Type B pancreatic cell (in vitro differentiated cells): ENCODE measurements at regions not wholly inside any gene's neighbourhood (a gene's known extent, or its start where the extent isn't known, plus 50 kb on each side); places are given as distances from the start of the nearest gene placed in this dataset.

Experiments
- DNase-seq: peaks from one replicate; pipeline ENCODE4 v3.0.0; 2021; ENCODE audit warnings: mixed read lengths; ENCODE audit not compliant: unreplicated experiment; ENCODE audit errors: extremely low spot score
- H3K27ac Mint-ChIP-seq: 2 replicates; pipeline ENCODE4 v1.8.0; 2021; ENCODE audit warnings: mild to moderate bottlenecking, mixed read lengths
- H3K27me3 Mint-ChIP-seq: 2 replicates; pipeline ENCODE4 v1.8.0; 2021; ENCODE audit warnings: mixed read lengths
- H3K36me3 Mint-ChIP-seq: 2 replicates; pipeline ENCODE4 v1.8.0; 2021; ENCODE audit warnings: mixed read lengths
- H3K4me1 Mint-ChIP-seq: one replicate; pipeline ENCODE4 v1.8.0; 2021; ENCODE audit warnings: mixed read lengths; ENCODE audit not compliant: unreplicated experiment
- H3K4me3 Mint-ChIP-seq: 2 replicates; pipeline ENCODE4 v1.8.0; 2021; ENCODE audit warnings: mild to moderate bottlenecking, mixed read lengths
- H3K9me3 Mint-ChIP-seq: 2 replicates; pipeline ENCODE4 v1.8.0; 2021; ENCODE audit warnings: mixed read lengths
- TF ChIP-seq, protein P1 (sequence below): fragments of 200-600 bp; sonication (generic); conservative IDR thresholded peaks from 2 replicates; pipeline ENCODE4 v1.5.0; 2021; ENCODE audit warnings: antibody characterized with exemption, mild to moderate bottlenecking

DNA sequence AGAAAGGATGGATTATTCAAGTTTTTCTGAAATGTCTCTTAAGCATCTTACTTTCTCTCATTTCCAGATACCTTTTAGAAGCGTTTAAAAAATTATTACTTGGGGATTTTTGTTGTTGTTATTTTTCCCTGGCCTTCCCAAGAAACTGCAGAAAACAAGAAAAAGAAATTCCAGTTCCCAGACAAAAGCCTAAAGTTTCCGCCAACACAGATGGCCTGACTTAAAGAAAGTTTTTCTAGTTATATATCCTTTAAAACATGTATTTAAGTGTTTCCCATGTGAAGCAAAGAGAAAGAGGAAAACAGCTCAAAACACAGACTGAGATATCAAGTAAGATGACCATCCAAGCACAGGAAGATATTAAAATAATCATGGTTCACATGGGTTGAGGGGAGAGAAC, 401.7 kb upstream of the MAF start:
- no peak for DNase-seq
- no peak overlapping the region for H3K4me3 Mint-ChIP-seq
- H3K4me1 Mint-ChIP-seq: no peaks in the 10 kb centered on the region
- H3K27ac Mint-ChIP-seq: no peak overlapping the region
- H3K27me3 Mint-ChIP-seq: no peaks in the 10 kb centered on the region
- no peaks in the 10 kb centered on the region for H3K9me3 Mint-ChIP-seq
- no peaks in the 10 kb centered on the region for H3K36me3 Mint-ChIP-seq
- TF ChIP-seq, protein P1, sequence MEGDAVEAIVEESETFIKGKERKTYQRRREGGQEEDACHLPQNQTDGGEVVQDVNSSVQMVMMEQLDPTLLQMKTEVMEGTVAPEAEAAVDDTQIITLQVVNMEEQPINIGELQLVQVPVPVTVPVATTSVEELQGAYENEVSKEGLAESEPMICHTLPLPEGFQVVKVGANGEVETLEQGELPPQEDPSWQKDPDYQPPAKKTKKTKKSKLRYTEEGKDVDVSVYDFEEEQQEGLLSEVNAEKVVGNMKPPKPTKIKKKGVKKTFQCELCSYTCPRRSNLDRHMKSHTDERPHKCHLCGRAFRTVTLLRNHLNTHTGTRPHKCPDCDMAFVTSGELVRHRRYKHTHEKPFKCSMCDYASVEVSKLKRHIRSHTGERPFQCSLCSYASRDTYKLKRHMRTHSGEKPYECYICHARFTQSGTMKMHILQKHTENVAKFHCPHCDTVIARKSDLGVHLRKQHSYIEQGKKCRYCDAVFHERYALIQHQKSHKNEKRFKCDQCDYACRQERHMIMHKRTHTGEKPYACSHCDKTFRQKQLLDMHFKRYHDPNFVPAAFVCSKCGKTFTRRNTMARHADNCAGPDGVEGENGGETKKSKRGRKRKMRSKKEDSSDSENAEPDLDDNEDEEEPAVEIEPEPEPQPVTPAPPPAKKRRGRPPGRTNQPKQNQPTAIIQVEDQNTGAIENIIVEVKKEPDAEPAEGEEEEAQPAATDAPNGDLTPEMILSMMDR: no peak

DNA sequence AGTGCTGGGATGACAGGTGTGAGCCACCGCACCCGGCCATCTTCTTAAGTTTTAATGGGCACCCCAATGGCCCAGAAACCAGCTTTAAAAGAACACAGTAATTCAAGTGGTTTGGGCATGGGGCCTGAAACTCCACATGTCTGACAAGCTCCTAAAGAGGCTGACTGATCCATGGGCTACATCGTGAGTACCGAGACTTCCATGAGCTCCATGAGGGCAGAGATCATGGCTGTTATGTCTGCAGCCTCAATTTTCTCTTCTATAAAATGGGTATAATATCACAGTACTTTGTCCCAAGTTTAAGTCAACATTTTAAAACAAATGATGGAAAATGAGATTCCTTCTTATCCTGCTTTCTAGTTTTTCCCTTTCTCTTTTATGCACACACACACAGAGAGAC, 397.6 kb upstream of the MAF start:
- H3K27me3 Mint-ChIP-seq: no peaks in the 10 kb centered on the region
- TF ChIP-seq, protein P1: no peak
- no peaks in the 10 kb centered on the region for H3K4me1 Mint-ChIP-seq
- H3K27ac Mint-ChIP-seq: no peak overlapping the region
- no peaks in the 10 kb centered on the region for H3K36me3 Mint-ChIP-seq
- no peak for DNase-seq
- no peaks in the 10 kb centered on the region for H3K9me3 Mint-ChIP-seq
- H3K4me3 Mint-ChIP-seq: no peak overlapping the region

DNA sequence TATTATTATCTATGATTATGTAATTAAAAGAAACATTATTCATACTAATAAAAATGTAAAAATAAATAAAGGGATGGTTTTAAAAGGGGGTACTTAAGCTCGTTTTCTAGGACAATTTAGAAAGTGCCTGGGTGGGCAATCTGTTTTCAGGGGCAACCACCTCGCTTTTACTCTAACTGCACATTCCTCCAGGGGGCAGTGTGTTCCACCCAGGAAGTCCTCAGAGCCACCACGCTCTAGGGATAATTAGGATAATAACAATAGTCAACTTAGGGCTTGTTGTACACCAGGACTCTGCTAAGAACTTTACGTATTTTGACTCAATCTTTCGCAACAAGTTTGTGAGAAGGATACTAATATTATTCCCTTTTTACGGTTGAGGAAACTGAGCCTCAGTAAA, 396.7 kb upstream of the MAF start:
- Mint-ChIP-seq H3K36me3 (no peaks in the 10 kb centered on the region), H3K4me1 (no peaks in the 10 kb centered on the region), H3K27me3 (no peaks in the 10 kb centered on the region), H3K4me3 (no peak overlapping the region), H3K9me3 (no peaks in the 10 kb centered on the region), H3K27ac (no peak overlapping the region)
- DNase-seq: no peak
- TF ChIP-seq, protein P1: peak; percentile 64

DNA sequence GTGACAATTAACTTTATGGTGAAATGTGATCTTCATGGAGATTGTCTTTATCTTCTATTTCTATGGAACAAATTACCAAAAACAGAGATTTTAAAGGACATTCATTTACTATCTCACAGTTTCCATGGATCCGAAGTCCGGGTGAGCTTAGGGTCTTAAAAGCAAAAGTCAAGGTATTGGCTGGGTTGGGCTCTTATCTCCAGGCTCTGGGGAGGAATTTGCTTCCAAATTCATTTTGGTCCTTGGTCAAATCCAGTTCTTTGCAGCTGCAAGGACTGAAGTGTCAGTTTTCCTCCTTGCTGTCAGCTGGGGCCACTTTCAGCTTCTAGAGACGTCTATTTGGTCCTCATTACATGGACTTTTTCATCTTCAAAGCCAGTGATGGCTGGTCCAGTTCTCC, 395.8 kb upstream of the MAF start:
- H3K27me3 Mint-ChIP-seq: no peaks in the 10 kb centered on the region
- H3K36me3 Mint-ChIP-seq: no peaks in the 10 kb centered on the region
- DNase-seq: no peak
- no peaks in the 10 kb centered on the region for H3K9me3 Mint-ChIP-seq
- H3K4me3 Mint-ChIP-seq: no peak overlapping the region
- H3K27ac Mint-ChIP-seq: no peak overlapping the region
- no peaks in the 10 kb centered on the region for H3K4me1 Mint-ChIP-seq
- TF ChIP-seq, protein P1: no peak

DNA sequence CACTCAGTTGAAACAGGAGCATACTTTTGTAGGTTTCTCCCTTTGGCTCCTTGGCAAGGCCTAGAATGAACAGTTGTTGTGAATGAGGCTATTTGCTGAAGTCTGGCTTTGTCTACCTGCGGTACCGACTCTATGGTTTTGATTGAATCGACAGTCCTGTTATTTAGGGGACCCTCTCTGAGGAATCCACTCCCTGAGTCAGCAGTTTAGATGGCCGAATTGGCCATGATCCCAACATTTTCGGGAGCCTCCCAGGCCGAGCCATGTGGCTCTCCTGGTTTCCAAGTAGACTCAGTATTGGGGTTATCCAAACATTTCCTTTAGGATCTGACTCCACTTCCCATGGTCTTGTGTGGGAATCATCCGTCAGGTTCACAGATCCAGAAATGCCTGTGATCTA, 394.8 kb upstream of the MAF start:
- Mint-ChIP-seq H3K4me1 (no peaks in the 10 kb centered on the region), H3K27ac (no peak overlapping the region), H3K9me3 (peaks cover 6% of the 10 kb centered on the region), H3K36me3 (no peaks in the 10 kb centered on the region), H3K27me3 (no peaks in the 10 kb centered on the region), H3K4me3 (no peak overlapping the region)
- DNase-seq: no peak
- TF ChIP-seq, protein P1: no peak

DNA sequence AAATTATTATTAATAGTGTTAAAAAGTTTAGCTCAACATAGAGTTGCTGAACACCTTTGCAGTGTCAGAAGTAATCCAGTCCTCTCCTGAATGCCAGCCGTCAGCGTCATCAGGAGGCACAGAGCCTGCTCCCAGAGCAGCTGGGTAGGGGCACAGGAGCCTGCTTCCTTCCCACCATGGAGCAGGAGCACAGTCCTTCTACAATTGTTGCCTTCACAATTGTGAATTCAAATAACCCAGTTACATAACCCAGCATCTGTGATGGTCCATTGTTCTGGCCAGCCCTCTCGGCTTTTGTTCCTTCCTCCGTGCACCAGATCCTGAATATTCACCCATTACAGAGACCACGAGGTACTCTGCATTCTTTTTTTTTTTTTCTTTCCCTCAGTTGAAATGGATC, 393.9 kb upstream of the MAF start:
- peaks cover 5% of the 10 kb centered on the region for H3K4me1 Mint-ChIP-seq
- H3K9me3 Mint-ChIP-seq: peaks cover 6% of the 10 kb centered on the region
- DNase-seq: no peak
- H3K27me3 Mint-ChIP-seq: no peaks in the 10 kb centered on the region
- no peak overlapping the region for H3K27ac Mint-ChIP-seq
- H3K4me3 Mint-ChIP-seq: no peak overlapping the region
- H3K36me3 Mint-ChIP-seq: no peaks in the 10 kb centered on the region
- TF ChIP-seq, protein P1: no peak
